Gastroesophageal sphincter (tissue), 3 donors: ENCODE measurements at regions not wholly inside any gene's neighbourhood (a gene's known extent, or its start where the extent isn't known, plus 50 kb on each side); places are given as distances from the start of the nearest gene placed in this dataset.

Experiments
- POLR2AphosphoS5 ChIP-seq: sonication (generic); formaldehyde crosslinking; IDR thresholded peaks from one replicate; pipeline ENCODE4 v1.6.1; 2017; ENCODE audit warnings: antibody characterized with exemption
- TF ChIP-seq, protein P1 (sequence below), 4 experiments: fragments of 200-600 bp in 2 of 4; fragments of 450-650 bp in 2 of 4; sonication (generic) in 1 of 4; IDR thresholded peaks; one replicate each; pipeline ENCODE4 v1.5.1; 2017 to 2019; ENCODE audit warnings: antibody characterized with exemption in 4 of 4, mild to moderate bottlenecking in 2 of 4, moderate library complexity in 2 of 4

GRCh38 chr11:92510591-92510990 lies 286.0 kb downstream of the FAT3 start:
- TF ChIP-seq, protein P1, sequence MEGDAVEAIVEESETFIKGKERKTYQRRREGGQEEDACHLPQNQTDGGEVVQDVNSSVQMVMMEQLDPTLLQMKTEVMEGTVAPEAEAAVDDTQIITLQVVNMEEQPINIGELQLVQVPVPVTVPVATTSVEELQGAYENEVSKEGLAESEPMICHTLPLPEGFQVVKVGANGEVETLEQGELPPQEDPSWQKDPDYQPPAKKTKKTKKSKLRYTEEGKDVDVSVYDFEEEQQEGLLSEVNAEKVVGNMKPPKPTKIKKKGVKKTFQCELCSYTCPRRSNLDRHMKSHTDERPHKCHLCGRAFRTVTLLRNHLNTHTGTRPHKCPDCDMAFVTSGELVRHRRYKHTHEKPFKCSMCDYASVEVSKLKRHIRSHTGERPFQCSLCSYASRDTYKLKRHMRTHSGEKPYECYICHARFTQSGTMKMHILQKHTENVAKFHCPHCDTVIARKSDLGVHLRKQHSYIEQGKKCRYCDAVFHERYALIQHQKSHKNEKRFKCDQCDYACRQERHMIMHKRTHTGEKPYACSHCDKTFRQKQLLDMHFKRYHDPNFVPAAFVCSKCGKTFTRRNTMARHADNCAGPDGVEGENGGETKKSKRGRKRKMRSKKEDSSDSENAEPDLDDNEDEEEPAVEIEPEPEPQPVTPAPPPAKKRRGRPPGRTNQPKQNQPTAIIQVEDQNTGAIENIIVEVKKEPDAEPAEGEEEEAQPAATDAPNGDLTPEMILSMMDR (IDR thresholded peaks at IDR 0.05): no peak
- TF ChIP-seq POLR2AphosphoS5: no peak
